HG03520 (cell line): ENCODE measurements at regions not wholly inside any gene's neighbourhood (a gene's known extent, or its start where the extent isn't known, plus 50 kb on each side); places are given as distances from the start of the nearest gene placed in this dataset.

Experiments
- ATAC-seq: cut with Tn5 transposase; IDR thresholded peaks from one replicate; pipeline ENCODE4 v1.9.1; 2021; ENCODE audit warnings: mild to moderate bottlenecking, moderate library complexity; ENCODE audit not compliant: unreplicated experiment

- peak; percentile 68 for ATAC-seq
Observed at GRCh38 chr4:117324851-117325491, 239.6 kb upstream of the TRAM1L1 start.

GRCh38 chr4:117326091-117326490, 240.7 kb upstream of the TRAM1L1 start:
- ATAC-seq, result no peak

DNA sequence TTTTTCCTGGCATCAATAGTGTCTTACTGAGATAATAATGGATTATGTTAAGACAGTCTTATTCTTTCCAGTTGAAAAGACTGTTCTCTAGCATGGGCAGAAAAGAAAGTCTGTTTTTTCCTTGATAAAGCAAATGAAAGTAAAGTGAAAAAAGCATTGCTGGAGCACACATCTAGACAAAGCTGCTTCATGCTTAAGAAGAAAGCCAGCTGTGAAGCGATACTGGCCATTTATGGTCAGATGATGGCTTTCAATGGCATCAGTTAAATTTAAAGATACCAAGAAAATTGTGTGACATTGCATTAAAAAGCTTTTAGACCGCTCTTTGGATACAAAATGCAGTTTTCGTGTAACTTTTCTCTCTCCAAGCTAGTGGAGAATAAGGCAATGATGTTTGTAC, 242.1 kb upstream of the TRAM1L1 start:
- ATAC-seq, result no peak

DNA sequence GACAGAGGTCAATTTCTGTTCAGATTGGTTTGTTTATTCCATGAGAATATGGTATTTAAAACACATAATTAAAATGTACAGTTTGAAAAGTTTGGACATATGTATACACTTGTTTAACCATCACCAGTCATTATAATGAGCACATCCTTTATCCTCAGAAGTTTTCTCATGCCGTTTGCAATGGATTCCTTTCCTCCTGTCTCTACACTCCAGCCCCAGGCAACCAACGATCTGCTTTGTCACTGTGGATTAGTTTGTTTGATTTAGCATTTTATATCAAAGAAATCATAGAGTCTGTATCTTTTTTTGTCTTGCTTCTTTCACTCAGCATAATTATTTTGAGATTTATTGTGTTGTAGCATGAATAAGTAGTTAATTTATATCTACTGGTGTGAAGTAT, 243.0 kb upstream of the TRAM1L1 start:
- no peak for ATAC-seq

GRCh38 chr4:117331817-117332216, 246.4 kb upstream of the TRAM1L1 start:
- ATAC-seq, result no peak

GRCh38 chr4:117334451-117335188, 249.2 kb upstream of the TRAM1L1 start:
- no peak for ATAC-seq

GRCh38 chr4:117357437-117357836, 272.1 kb upstream of the TRAM1L1 start:
- ATAC-seq, result no peak

DNA sequence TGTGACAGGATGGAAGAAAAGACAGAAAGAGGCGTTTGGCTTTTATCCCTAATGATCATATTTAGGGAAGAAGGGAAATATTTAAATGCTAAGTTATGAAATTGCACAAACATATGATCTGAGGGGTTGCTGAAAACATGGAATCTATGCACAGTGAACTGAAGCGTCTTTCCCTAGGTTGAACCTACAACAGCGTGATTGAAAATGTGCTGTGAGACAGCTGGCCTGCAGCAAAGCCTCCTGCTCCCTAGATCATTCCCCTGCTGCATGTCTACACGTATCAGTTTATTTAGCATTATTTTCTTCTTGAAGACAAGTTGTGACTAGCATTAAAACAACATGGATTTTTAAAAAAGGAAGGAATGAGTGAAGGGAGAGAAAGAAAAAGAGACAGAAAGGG, 272.5 kb upstream of the TRAM1L1 start:
- ATAC-seq, result no peak

- ATAC-seq, result no peak
Observed at GRCh38 chr4:117370944-117371668, 285.7 kb upstream of the TRAM1L1 start.

DNA sequence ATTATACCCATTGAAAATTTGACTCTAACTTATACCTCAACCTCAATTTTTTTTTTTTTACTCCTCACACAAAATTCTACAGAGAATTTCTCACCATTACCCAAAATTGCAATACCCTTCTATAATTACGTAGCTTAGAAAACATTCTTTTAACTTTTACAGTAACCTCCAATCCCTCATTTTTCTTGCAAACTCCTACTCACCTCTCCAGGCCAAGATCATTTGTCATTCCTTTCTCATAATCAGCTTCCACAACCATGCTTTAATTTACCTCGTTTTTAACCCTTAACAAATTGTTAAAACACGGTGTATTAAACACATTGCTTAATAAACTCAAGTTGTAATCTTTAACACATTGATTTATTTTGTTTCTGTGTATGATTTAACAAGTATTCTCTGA, 289.7 kb upstream of the TRAM1L1 start:
- ATAC-seq, result no peak

- no peak for ATAC-seq
Observed at GRCh38 chr4:117376692-117377091, 291.3 kb upstream of the TRAM1L1 start.

DNA sequence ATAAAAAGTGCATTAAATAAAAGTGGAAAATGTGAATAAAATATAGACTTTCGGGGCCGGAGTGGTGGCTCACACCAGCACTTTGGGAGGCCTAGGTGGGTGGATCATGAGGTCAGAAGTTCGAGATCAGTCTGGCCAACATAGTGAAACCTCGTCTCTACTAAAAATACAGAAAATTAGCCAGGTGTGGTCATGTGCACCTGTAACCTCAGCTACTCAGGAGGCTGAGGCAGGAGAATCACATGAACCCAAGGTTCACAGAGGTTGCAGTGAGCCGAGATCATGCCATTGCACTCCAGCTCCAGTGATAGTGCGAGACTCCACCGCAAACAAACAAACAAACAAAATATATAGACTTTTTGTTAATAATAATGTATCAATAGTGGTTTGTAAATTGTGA, 293.6 kb upstream of the TRAM1L1 start:
- no peak for ATAC-seq

- ATAC-seq, result no peak
Observed at GRCh38 chr4:117383468-117383867, 298.1 kb upstream of the TRAM1L1 start.

GRCh38 chr4:117385526-117385925, 300.1 kb upstream of the TRAM1L1 start:
- no peak for ATAC-seq

DNA sequence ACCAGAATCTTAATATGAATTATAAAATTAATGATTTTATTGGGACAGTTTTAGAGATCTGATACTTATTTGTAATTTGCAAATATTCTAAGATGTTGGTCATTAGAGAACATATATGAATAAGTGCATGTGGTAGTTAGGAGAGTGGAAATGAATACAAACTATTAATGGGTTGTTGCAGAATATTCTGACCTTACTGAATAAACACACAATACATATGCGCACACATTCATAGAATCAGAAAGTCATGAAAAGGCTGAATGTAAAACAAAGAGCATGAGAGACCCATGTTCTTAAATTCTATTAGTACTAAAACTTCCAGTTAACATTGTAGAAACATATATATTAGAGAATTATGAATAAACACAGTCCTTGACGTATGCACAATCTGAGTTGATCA, 301.7 kb upstream of the TRAM1L1 start:
- no peak for ATAC-seq

GRCh38 chr4:117400039-117400835, 314.9 kb upstream of the TRAM1L1 start:
- ATAC-seq, result no peak

DNA sequence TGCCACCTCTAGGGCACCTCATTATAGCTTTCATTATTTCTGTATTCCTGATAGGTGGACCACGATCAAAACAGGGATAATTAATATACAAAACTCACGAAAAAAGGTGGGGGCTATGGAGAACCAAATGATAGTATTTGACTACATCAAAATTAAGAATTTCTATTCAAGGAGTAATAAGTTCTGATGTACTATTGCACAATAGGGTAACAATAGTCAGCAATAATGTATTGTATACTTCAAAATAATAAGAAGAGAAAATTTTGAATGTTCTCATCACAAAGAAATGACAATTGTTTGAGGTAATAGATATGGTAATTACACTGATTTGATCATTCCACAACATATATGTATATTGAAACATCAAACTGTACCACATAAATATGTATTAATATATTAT, 327.3 kb upstream of the TRAM1L1 start:
- ATAC-seq, result no peak

DNA sequence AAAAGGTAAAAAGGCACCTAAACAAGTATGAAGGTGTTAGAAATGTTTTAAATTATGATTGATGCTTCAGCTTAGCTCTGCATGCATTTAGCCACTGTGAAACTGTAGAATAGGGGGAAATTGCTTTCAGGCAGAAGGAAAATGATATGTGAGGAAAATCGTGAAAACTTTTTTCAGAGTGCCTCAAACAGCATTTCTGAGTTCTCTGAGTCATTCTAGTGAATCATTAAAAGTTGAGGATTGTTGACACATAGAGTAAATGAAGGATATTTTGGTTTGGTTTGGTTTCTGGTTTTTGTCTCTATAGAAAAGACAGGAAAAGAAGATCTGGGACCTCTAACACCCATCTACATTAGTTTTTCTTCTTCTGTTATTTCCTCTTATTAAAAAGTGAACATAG, 332.5 kb upstream of the TRAM1L1 start:
- no peak for ATAC-seq

GRCh38 chr4:117420948-117421347, 335.6 kb upstream of the TRAM1L1 start:
- no peak for ATAC-seq

GRCh38 chr4:117421706-117422105, 336.3 kb upstream of the TRAM1L1 start:
- no peak for ATAC-seq

DNA sequence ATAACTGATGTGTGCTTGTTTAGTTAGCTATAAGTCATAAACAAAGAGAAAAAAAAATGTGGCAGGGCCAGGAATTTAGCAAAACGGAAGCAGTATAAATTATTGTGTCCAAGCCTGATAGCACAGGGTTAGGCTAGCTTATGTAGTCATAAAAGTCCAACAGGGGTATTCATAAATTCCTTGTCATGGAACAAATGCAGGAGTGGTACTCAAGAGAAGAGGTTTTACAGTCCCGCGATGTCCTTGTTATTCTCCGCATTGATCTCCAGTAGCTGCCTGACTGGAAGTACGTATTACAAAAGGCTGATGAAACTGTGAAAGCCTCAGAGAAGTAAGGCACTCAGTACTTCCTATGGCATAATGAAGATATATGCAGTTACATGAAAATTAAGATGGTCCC, 336.9 kb upstream of the TRAM1L1 start:
- no peak for ATAC-seq
